HuH-7 (cell line): ENCODE measurements at regions not wholly inside any gene's neighbourhood (a gene's known extent, or its start where the extent isn't known, plus 50 kb on each side); places are given as distances from the start of the nearest gene placed in this dataset.
A peak's percentile ranks its signal among the peaks of the same experiment; 100 is the strongest.

Experiments used
- DNase-seq: peaks from one replicate; pipeline ENCODE4 v3.0.0; 2011; ENCODE audit warnings: low spot score

DNA sequence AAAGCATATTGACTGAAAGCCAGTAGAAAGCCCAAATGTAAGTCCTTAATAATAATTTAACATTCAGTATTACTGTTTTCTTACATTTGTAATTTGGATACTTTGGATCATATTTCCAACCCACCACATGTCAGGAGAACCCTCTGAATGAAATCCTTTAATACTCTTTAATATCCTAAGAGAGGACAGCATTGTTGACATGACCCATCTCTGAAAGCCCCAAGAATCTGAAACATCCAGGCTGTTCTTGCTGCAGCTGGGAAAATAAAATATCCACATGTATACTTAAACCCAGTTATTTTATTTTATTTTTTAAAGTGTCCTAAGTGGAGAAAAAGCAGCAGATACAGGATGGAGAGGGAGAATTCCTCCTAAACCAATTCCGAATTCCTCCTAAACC, 130.8 kb upstream of the RIPOR2 start:
- DNase-seq: no peak

DNA sequence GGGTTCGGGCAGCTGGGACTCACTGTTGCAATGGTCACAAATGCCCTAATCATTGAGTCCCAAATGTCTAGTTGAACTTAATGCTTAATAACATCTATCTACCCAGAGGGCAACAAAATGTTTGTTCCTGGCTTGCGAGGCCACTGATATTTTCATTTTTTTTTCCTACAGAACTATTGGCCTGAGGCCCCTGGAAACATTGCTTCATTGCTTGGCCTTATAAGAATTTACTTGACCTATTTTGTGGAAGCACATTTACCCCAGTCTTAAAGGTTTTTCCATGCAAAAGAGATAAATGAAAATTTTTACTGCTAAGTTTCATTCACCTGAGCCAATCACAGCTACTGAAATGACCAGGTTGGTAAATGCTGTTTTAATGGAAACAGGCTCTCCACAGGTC, 133.1 kb upstream of the RIPOR2 start:
- DNase-seq: no peak

DNA sequence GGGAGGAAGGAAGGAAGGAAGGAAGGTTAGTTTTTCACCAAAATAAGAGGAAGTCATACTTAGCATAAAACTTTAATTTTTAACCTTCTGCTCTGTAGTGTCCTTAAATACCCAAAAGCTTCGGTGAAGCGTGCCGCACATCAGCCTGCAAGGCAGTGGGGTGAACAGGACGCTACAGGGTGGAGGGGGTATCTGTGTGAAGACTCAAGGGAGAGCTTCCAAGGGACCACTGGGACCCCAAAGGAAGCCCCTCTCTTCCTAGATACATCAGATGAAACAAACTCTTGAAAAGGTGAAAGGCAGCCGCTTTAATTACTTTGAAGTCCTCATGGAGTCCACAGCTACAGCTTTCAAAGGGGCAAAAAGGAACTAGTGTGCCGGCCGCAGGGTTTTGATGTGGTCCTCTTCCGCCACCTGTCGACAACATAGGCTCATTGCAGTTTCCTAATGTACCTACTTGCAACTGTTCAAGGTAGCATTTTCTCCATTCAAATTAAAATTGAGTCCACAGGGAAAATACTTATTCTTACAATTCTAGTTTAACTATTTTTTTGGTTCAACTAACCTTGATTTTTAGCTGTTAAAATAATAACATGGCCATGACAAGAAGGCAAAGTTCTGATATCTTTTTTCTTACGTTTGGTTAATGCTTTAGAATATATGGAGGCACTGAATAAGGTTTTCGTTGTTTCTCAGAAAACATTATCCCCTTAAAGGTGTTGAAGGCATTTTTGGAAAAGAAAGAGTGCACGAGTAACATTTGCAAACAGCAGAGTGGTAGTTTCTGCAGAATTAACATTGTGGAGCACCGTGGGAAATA, 135.0 kb upstream of the RIPOR2 start:
- DNase-seq: peak; percentile 30

DNA sequence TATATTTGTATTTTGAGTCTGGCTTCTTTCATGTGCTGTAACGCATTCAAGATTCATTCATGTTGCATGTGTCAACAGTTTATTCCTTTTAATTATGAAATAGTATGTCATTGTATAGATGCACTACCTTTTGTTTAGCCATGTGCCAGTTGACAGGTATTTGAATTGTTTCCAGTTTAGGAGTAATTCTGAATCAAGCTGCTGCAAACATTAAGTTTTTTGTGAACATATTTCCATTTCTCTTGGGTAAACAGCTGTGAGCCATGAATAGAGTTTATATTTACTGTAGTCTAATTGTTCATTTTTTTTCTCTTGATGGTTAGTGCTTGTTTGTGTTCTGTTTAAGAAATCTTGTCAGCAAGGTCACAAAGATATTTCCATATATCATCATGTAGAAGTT, 142.4 kb upstream of the RIPOR2 start:
- DNase-seq: no peak

DNA sequence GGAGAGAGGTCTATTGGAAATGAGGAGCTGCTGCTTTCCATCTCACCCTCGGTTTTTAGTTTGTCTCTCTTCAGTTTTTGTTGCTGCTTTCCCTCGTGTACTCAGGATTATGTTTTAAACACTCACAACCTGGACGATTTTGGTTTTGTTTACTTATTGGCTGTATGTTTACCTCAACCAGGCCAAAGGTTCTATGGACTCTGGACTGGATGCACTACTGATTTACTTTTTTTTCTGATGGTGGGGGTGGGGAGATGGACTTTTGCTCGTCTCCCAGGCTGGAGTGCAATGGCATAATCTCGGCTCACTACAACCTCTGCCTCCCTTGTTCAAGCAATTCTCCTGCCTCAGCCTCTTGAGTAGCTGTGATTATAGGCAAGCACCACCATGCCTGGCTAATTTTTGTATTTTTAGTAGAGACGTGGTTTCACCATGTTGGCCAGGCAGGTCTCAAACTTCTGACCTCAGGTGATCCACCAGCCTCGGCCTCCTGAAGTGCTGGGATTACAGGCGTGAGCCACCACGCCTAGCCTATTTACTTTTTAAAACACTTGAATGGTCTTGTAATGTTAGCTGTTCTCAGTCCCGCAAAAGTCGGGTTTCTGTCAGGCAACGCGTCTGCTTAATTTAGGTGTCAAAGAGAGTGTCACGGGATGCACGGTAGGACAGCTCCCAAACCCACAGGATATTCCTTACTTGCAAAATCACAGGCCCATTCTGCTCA, 148.2 kb upstream of the RIPOR2 start:
- peak; percentile 25 for DNase-seq

DNA sequence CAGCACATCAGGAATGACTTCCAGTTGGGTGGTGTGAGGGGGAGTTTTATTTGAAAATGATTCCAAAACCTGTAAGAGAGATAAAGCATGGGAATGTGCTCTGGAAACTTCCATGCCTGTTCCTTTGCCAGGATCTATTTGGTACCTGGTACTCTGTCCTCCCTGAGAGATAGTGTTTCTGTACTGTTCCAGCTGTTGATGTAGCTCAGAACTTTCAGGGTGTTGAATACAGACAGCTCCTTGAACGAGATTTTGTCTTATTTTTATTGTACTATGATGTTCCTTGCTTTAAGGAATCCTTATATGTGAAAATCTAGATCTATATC, 148.7 kb upstream of the RIPOR2 start:
- DNase-seq: no peak

DNA sequence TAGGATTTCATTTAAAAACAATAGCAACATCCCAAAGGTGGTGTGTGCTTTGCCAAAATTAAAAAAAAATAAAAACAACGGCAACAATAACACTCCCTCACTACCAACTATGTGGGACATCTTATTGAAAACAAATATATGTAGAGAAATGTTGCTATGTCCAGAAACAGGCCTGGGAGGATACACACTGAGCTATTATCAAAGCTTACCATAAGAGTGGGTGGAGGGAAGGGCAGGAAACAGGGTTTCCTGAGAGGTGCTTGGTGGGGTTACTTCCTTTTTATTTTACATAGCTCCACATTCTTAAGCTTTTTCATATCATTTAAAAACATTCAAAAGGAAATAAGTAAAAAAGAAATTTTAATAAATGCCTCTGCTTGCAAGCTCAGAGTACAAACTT, 150.0 kb upstream of the RIPOR2 start:
- DNase-seq: no peak

DNA sequence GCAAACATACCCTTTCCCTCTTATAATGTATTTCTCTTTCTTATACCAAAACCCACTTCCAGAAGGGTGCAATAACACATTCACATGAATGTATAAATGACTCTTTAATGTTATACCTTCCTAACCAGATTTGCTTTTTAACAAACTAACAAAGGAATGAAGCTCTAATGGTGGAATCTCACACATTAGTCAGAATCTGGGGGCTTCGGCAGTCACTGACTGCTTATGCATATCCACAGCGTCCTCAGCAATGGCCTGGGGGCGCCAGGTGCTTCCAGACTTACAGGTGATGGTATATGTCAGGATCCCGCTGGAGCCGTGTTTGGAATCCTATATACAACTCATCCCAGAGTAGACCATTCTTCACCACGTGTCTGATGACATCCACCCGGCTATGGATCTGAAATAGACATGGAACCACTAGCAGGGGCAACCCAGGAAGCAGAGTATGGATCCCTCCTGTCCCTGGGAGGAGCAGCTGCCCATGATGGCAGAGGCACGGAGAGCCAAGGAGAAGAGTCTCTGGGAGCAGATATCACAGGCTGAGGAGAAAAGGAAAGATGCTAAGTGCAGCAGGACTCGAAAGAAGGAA, 150.8 kb upstream of the RIPOR2 start:
- no peak for DNase-seq

DNA sequence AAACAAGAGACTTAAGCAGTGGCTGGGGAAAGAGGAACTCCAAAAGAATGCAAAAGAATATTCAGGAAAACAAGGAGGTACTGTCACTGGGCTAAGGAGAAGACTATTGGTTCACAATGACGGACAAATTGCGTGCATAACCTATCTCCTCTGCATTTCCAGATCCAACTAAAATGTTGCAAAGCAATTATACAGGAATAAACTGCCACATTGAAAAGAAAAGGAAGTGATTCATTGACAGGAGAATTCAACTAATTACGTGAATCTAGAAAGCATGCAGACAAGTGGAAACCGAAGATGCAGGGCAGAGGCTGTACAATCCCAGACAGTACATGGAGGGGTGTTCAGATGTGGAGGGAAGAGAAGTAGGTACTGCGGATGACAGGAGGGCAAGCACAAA, 152.8 kb upstream of the RIPOR2 start:
- DNase-seq: no peak

DNA sequence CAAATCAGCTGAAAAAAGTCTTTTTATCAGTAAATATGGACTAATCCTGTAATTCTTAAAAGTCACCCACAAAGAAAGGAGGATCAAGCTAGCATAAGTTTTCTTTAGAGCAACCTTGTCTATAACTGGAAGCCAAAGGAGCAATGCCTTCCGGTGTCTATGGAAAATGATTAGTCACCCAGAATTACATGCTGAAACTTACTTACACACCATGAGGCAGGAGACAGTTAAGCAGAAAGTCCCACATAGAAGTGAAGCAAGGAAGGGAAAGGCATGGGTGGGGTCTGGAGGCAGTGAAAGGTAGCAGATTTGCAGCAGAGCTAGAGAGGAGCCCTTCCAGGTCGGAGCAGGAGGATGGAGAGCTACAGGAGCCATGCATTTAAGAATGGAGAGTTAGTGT, 153.7 kb upstream of the RIPOR2 start:
- no peak for DNase-seq

DNA sequence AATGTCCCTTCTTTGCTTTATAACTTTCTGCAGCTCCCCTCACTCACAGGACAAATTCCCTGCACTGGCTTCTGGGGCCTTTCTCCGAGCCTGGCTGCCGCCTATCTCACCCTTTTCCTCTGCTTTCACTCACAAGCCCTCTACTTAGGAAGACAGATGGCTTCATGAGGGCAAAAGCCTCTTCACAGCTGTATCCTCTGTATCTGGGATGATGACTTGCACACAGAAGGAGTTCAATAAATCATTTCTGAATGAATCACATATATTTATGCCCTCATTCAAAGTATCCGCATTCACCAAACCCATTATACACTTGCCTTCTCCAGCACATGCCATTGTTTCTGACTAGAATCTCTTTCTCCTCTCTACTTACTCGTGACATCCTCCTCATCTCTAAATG, 159.0 kb upstream of the RIPOR2 start:
- no peak for DNase-seq

DNA sequence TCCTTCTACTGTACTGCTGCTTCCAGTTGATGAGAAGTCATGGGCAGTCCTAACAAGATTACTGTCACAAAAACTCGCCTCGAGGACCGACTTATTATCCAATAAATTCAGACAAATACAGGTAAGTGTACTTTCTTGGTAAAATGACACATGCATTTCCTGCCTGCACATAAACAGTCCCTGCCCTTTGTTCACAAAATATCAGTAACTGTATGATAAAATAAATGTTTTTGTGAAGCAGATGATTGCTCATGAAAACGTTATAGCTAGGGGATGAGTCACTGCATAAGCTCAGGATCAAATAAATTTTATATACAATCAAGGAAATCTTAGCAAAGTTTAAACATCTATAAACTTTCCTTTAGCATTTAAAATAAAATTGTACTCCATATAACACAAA, 164.5 kb upstream of the RIPOR2 start:
- DNase-seq: no peak

DNA sequence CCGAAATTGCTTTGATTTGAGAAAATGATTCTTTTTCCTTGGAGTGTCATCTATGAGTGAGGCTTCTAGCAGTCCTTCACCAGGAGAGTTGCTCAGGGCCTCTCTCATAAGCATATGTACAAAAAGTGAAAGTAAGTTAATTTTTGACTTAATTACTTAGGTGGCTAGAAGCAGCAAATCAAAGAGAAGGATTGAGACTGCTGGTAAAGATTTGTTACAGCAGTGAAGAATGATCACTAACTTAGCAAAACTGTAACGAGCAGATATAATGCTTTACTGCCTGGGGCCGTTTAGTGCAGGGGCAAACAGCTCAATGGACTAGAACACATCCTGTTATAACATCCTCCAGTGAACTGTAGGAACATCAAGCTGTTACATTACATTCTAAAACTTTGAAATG, 167.8 kb upstream of the RIPOR2 start:
- no peak for DNase-seq

DNA sequence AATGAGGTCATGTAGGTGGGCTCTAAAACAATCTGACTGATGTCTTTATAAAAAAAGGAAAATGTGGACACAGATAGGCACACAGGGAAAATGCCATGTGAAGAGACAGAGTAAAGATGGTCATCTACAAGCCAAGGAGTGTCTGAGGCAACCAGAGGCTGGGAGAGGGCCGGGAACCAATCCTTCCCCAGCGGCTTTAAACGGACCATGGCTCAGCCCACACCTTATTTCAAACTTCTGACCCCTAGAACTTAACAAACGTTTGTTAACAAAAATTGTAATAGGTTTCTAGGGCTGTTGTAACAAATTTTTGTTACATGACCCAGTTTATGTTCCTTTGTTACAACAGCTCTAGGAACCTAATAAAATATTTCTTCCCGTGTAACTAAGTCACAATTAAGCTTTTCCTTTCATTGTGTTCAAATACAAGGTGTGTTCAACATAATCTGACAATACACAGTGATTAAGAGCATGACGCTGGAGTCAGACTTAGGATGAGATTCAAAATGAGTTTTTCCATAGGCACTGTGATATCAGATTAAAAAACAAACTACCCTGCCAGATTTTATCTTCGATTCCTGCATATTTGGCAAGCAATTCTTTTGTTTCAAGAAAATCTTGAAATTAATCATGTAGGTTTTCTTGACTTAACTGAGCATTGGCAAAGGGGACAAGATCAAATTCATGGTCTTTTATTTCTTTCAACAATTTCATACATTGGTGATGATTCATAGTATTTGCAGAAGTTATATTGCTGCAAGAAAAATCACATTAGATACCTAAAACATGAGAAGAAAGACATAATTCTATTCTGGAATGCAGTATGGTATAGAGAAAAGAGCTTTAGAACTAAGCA, 169.5 kb upstream of the RIPOR2 start:
- DNase-seq: no peak

DNA sequence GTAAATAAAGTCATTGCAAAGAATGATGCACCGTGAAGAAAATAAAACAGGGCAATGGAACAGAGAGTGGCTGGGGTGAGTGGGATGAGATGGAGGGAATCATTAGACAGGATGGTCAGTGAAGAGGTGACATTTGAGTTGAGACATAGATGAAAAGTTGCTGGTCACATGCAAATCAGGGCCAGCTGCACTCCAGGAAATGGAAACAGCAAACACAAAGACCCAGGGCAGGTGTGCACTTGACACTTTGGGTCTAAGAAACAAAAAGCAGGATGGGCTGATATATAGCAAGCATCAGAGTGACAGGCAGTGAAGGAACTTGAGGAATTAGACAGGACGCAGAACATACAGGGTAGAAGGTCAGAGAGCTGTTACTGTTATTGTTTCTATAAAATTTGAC, 171.5 kb upstream of the RIPOR2 start:
- no peak for DNase-seq

DNA sequence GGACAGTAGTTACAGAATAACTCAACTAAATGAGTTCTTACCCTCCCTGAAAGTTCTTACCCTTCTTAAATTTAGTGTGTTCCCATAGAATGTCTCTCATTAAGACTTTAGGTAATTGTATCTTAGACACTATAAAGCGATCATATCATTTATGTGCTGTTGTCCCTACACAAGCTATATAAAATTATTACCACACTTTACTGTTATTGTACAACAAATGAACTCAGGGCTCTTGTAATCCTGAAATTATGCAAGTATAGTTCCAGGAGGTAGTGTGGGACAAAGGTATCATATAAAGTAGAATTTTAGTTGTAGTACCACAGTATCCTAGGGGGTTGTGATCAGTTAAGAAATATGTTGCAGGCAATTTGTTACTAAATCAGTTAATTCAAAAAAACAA, 167.4 kb upstream of the CARMIL1 start:
- DNase-seq: no peak

DNA sequence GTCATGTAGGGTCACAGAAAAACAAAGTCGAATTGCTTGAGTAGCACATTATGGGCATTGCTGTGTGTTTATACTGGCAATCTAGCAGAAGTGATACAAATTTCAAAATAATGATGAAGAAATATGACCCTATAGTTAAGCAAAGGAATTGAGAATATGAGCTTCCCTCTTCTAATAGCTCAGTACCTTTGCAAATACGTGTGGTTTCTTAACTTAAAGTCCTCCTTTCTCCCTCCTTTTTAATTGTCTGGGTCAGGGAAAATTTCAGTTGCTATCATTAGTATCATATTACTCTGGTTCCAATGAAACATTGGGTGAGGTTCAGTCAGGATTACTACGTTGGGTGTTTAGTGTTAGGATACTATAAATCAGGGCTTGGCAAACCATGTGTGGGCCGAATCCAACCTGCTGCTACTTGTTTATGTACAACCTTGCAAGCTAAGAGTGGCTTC, 166.8 kb upstream of the CARMIL1 start:
- DNase-seq: no peak

DNA sequence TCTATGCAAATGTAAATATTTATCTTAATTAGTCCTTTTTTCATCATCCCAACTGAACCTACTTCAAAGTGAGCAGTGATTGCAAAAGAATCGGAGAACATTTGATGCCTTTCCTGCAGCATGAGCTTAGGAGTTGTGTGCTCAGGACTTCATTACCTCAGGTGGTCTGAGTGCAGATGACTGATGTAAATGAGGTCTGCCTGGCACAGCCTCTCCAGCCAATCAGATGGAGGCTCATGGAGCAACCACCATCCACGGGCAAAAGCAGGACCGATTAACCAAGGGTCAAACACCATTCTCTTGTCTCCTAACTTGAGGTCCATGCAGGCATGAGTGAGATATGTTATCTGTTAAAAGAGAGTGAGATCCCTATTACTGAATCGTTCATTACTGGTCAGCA, 165.7 kb upstream of the CARMIL1 start:
- DNase-seq: no peak

DNA sequence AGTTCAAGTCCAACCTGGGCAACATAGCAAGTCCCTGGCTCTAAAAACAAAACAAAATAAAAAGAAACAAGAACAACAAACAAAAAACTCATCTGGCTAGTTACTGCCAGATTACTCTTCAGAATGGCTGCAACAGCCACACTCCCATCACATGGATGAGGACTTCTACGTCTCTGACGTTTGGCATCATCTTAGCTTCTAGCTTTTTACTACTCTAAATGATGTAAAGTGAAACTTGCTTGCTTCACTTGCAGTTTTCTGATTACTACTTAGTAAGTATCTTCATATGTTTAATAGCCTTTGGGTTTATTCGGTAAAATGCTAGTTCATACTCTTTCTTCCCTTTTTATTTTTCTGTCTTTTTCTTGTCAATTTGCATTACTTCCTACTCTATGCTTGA, 161.1 kb upstream of the CARMIL1 start:
- DNase-seq: no peak

DNA sequence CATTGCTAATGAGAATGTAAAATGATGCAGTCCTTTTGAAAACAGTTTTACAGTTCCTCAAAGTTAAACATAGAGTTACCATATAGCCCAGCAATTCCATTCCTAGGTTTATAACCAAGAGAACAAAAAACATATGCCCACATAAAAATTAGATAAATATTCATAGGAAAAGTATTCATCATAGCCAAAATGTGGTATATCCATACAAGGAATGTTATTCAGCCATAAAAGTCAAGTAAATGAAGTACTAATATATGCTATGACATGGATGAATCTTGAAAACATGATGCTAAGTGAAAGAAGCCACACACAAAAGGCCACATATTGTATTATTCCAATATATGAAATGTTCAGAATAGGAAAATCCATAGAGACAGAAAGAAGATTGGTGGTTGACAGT, 158.0 kb upstream of the CARMIL1 start:
- DNase-seq: no peak

DNA sequence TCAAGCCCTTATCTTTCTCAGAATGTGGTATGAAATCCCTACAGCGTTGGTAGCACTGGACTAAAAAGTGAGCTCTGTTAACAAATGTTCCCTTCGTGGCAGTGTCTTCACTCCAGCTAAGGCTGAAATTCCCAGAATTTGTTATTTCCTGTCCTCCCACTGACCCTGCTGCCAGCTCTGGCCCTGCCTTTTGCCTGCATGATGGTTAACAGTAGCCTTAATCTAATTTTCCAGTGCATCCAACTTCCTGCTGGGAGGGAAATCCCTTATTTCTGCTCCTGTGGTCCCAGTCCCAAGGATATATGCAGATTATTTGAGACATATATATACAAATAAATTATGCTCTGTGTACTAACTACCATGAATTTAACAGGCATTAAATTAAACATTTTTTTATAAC, 157.2 kb upstream of the CARMIL1 start:
- DNase-seq: no peak

DNA sequence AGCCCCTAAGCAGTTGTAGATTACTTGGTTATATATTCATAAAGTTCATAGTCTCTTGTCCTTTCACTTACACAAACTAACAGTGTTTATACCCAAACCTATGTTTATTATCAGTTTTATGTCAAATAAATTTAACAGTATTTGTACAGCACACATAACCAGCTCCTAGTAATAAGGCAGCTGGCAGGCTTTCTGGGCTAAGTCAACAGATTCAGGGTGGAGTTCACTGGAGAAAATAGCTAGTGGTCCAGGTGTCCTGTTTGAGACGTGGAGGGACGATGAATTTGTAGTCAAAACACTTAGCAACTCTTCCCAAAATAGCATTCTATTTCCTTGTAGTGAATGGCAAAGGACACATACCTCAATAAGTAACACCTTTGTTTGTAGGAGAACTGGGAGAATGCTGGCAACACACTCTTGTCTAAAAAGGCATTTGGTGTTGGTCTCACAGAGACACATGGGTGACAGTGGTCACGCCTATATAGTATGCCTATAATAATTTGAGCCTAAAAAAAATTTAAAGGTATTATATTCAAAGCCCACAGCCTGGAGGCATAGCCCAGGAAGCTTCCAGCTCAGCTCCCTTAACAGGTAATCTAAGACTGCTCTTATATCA, 156.4 kb upstream of the CARMIL1 start:
- DNase-seq: no peak
